Panc1 (cell line): ENCODE measurements at regions not wholly inside any gene's neighbourhood (a gene's known extent, or its start where the extent isn't known, plus 50 kb on each side); places are given as distances from the start of the nearest gene placed in this dataset.

ENCODE experiments used
- ATAC-seq: fragments of 200-7000 bp; cut with Tn5 transposase; 2 replicates; pipeline ENCODE4 v1.9.1; 2020; ENCODE audit warnings: mild to moderate bottlenecking, moderate library complexity
- BruUV-seq: library from RNA; stranded (reverse); fragments of 400-500 nt; replicated peaks from 2 replicates; lab custom pipeline; 2021; lab: Mats Ljungman, UMichigan
- CTCF ChIA-PET: fragments of 300-600 bp; sonication (Branson Sonifier 250); formaldehyde crosslinking; loops from one replicate; lab custom pipeline; 2022; ENCODE audit warnings: antibody characterized with exemption; lab: Charles Lee
- POLR2A ChIA-PET: fragments of 300-600 bp; sonication (Branson Sonifier 250); formaldehyde crosslinking; loops from one replicate; lab custom pipeline; 2022; ENCODE audit warnings: antibody characterized with exemption; lab: Charles Lee
- DNase-seq: peaks from one replicate; pipeline ENCODE4 v3.0.0-alpha.2; 2010; ENCODE audit warnings: low read depth, low spot score
- H3K27ac ChIP-seq: 2 replicates; pipeline ENCODE4 v1.5.1; 2011; ENCODE audit warnings: mild to moderate bottlenecking, low read length, inconsistent platforms
- H3K27me3 ChIP-seq: fragments of 200-500 bp; sonication (Bioruptor generic); 2 replicates; pipeline ENCODE4 v1.6.0; 2014; ENCODE audit warnings: low read length, inconsistent platforms; ENCODE audit not compliant: control insufficient read depth, insufficient read depth
- H3K36me3 ChIP-seq: fragments of 200-500 bp; sonication (Bioruptor generic); 2 replicates; pipeline ENCODE4 v1.5.1; 2014; ENCODE audit warnings: inconsistent platforms, mild to moderate bottlenecking, low read length, moderate library complexity; ENCODE audit not compliant: control insufficient read depth, insufficient read depth
- H3K4me1 ChIP-seq: 2 replicates; pipeline ENCODE4 v1.5.1; 2011; ENCODE audit warnings: inconsistent platforms, mild to moderate bottlenecking, low read length, moderate library complexity; ENCODE audit not compliant: control insufficient read depth, insufficient read depth
- H3K4me3 ChIP-seq, 2 experiments: 2 replicates each; pipeline ENCODE4 v1.5.1; 2011 to 2012; ENCODE audit warnings: low read depth in 2 of 2, low read length in 2 of 2, mild to moderate bottlenecking in 2 of 2, inconsistent platforms in 1 of 2, moderate library complexity in 1 of 2
- H3K9me3 ChIP-seq: fragments of 200-500 bp; sonication (Bioruptor generic); 2 replicates; pipeline ENCODE4 v1.5.1; 2014; ENCODE audit warnings: low read depth, mild to moderate bottlenecking, inconsistent platforms, low read length, moderate library complexity; ENCODE audit not compliant: control insufficient read depth, insufficient read depth
- CTCF ChIP-seq: fragments of 450-650 bp; IDR thresholded peaks from 2 replicates; pipeline ENCODE4 v1.5.1; 2017; ENCODE audit warnings: mild to moderate bottlenecking
- POLR2AphosphoS5 ChIP-seq: IDR thresholded peaks from 2 replicates; pipeline ENCODE4 v1.6.1; 2012; ENCODE audit warnings: mild to moderate bottlenecking, low read depth, low read length, moderate library complexity
- REST ChIP-seq, 2 experiments: IDR thresholded peaks; 2 replicates each; pipeline ENCODE4 v1.6.1; 2011 to 2012; ENCODE audit warnings: low read depth in 2 of 2, control low read depth in 1 of 2, low read length in 1 of 2, mild to moderate bottlenecking in 1 of 2, moderate library complexity in 1 of 2; ENCODE audit not compliant: insufficient read depth in 1 of 2
- SIN3A ChIP-seq: IDR thresholded peaks from 2 replicates; pipeline ENCODE4 v1.6.1; 2012; ENCODE audit warnings: low read depth, mild to moderate bottlenecking, low read length, moderate library complexity, borderline replicate concordance; ENCODE audit not compliant: insufficient read depth
- TCF7L2 ChIP-seq: IDR thresholded peaks from 2 replicates; pipeline ENCODE4 v1.6.1; 2011; ENCODE audit warnings: mild to moderate bottlenecking, low read depth, low read length, inconsistent platforms
- in situ Hi-C: cut with HindIII; loops from 2 replicates; pipeline ENCODE4 v1.10.0; 2016; ENCODE audit warnings: low sequenced_read_pairs, low pct_unique_long_range_greater_than_20kb
- intact Hi-C: fragments of 100-400 bp; cut with micrococcal nuclease; formaldehyde crosslinking; loops from one replicate; pipeline ENCODE4 v1.10.0; 2022; ENCODE audit not compliant: unreplicated experiment

DNA sequence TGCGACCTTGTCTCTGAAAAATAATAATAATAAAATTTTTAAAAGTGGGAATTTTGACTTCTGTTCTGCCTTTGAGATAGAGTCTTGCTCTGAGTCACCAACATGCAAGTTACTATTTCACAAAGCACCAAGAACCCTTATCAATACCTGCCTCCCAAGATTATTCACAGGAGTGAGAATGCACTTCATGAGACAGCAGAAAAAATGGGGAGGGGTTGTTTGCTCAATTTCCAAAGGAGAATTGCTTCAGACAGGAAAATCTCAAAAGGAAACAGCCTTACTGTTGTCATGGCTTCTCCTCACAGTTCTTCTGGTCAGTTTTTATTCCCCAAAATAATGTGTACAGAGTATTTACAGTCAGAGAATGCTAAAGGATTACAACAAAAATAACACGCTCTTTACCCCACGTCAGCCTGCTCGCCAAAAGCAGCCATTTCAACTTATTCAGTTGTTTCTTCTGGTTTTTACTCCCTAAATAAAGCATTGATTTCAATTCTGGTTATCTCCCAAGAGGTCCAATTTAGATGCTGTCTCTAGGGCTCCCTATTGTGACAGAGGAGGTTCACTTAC, 89.0 kb downstream of the PPCDC start:
- ATAC-seq (no peak), DNase-seq (no peak)
- Histone ChIP-seq H3K27me3 (no peaks in the 10 kb centered on the region), H3K9me3 (no peaks in the 10 kb centered on the region), H3K4me3 (no peak overlapping the region), H3K27ac (no peak overlapping the region), H3K4me1 (no peaks in the 10 kb centered on the region), H3K36me3 (no peaks in the 10 kb centered on the region)
- TF ChIP-seq POLR2AphosphoS5 (no peak), REST (IDR thresholded peaks at IDR 0.05; ENCODE audit: insufficient read depth in 1 of 2, low read depth in 2 of 2, low read length in 1 of 2) (no peak), CTCF (no peak), TCF7L2 (no peak), SIN3A (no peak)
- in situ Hi-C loops (no loop called here), intact Hi-C loops (no loop called here)
- BruUV-seq: no TSS peak
- ChIA-PET CTCF (no interaction called here), POLR2A (no interaction called here)

DNA sequence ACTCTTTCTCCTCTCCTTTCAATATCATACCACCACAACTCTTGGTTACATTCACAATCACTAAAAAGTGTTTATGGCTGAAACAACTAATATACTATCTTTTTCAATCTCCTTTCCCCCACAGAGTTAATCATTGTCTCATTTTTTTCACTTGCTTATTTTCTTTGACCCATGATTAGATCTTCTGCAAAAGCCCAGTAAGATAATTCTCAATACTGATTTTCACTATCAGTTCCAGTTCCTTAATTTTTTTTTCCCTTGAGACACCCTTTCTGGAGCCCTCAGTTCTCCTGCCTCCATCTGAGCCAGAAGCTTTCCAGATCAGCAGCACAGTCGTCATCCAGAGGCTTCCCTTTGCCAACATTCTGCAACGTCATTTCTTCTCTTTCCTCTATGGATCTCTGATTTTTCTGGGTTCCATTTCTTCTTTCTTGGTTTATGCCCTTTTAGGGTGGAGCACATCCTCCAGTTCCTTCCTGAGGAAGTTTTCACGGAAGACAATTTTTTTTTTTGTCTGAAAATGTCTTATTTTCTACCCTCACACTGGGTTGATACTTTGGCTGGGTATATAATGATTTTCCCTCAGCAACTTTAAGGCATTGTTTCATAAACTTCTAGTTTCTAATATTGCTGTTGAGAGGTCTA, 88.7 kb upstream of the C15orf39 start:
- DNase-seq (no peak), ATAC-seq (no peak)
- in situ Hi-C loops (no loop called here), intact Hi-C loops (no loop called here)
- POLR2A ChIA-PET: interaction anchor here (0.7 kb wide), 1 partner anchor 89 kb away, joined by 14 read pairs; the partner anchor contains the start of gene PPCDC
- H3K27ac ChIP-seq: no peak overlapping the region
- H3K9me3 ChIP-seq: no peaks in the 10 kb centered on the region
- no peak for TF ChIP-seq POLR2AphosphoS5
- H3K4me3 ChIP-seq: no peak overlapping the region
- no peaks in the 10 kb centered on the region for H3K4me1 ChIP-seq
- CTCF ChIA-PET: no interaction called here
- BruUV-seq: no TSS peak
- H3K36me3 ChIP-seq: no peaks in the 10 kb centered on the region
- H3K27me3 ChIP-seq: no peaks in the 10 kb centered on the region

GRCh38 chr15:75114327-75114726, 87.4 kb upstream of the C15orf39 start:
- TF ChIP-seq SIN3A: no peak
- no peak for TF ChIP-seq TCF7L2
- TF ChIP-seq REST (IDR thresholded peaks at IDR 0.05; ENCODE audit: insufficient read depth in 1 of 2, low read depth in 2 of 2, low read length in 1 of 2): no peak
- no peak for TF ChIP-seq CTCF
- no peak for TF ChIP-seq POLR2AphosphoS5
- Histone ChIP-seq H3K9me3 (no peaks in the 10 kb centered on the region), H3K36me3 (no peaks in the 10 kb centered on the region), H3K4me1 (no peaks in the 10 kb centered on the region), H3K27me3 (no peaks in the 10 kb centered on the region), H3K4me3 (no peak overlapping the region), H3K27ac (no peak overlapping the region)
- intact Hi-C loops (no loop called here), in situ Hi-C loops (no loop called here)
- ChIA-PET POLR2A (no interaction called here), CTCF (interaction anchor here (0.5 kb wide), 1 partner anchor 799 kb away, joined by 6 read pairs; no protein-coding TSS in a partner anchor)
- ATAC-seq (no peak), DNase-seq (no peak)
- no TSS peak for BruUV-seq
